ENCODE measurements at regions not wholly inside any gene's neighbourhood (a gene's known extent, or its start where the extent isn't known, plus 50 kb on each side); places are given as distances from the start of the nearest gene placed in this dataset.

- TF ChIP-seq CTCF (IDR thresholded peaks at IDR 0.05; ENCODE audit: poor library complexity) (no peak), EZH2phosphoT487 (IDR thresholded peaks at IDR 0.05; ENCODE audit: low read depth, severe bottlenecking, unreplicated experiment) (no peak), EZH2 (IDR thresholded peaks at IDR 0.05; ENCODE audit: borderline replicate concordance) (no peak)
These were observed 1674.2 kb downstream of the PCDH9 start for GRCh38 chr13:65555962-65556361.

Measured in hepatocyte (in vitro differentiated cells).